Mesodermal cell (in vitro differentiated cells): ENCODE measurements at regions not wholly inside any gene's neighbourhood (a gene's known extent, or its start where the extent isn't known, plus 50 kb on each side); places are given as distances from the start of the nearest gene placed in this dataset.

Experiments
- H3K27ac ChIP-seq: 2 replicates; pipeline ENCODE4 v1.7.0; 2013; ENCODE audit warnings: mild to moderate bottlenecking, low read depth, low read length, moderate library complexity; ENCODE audit not compliant: severe bottlenecking
- H3K36me3 ChIP-seq: 2 replicates; pipeline ENCODE4 v1.7.1; 2013; ENCODE audit warnings: mild to moderate bottlenecking, low read length, moderate library complexity; ENCODE audit not compliant: control insufficient read depth, insufficient read depth
- H3K4me1 ChIP-seq: one replicate; pipeline ENCODE4 v1.7.1; 2013; ENCODE audit warnings: mild to moderate bottlenecking, low read length; ENCODE audit not compliant: insufficient read depth, control insufficient read depth, poor library complexity, severe bottlenecking
- H3K4me3 ChIP-seq: 2 replicates; pipeline ENCODE4 v1.7.0; 2013; ENCODE audit warnings: low read length, control low read depth, mild to moderate bottlenecking; ENCODE audit not compliant: insufficient read depth, poor library complexity, severe bottlenecking; ENCODE audit errors: extremely low read depth
- H3K9me3 ChIP-seq: 2 replicates; pipeline ENCODE4 v1.7.1; 2013; ENCODE audit warnings: mild to moderate bottlenecking, low read length, moderate library complexity; ENCODE audit not compliant: control insufficient read depth
- WGBS, 2 experiments: methylation state at CpG; one replicate each; pipeline ENCODE4 v1.1.5; 2013; ENCODE audit warnings: missing lambda C conversion rate in 2 of 2; ENCODE audit not compliant: insufficient coverage in 2 of 2; 5-methylcytosine and 5-hydroxymethylcytosine counted together

DNA sequence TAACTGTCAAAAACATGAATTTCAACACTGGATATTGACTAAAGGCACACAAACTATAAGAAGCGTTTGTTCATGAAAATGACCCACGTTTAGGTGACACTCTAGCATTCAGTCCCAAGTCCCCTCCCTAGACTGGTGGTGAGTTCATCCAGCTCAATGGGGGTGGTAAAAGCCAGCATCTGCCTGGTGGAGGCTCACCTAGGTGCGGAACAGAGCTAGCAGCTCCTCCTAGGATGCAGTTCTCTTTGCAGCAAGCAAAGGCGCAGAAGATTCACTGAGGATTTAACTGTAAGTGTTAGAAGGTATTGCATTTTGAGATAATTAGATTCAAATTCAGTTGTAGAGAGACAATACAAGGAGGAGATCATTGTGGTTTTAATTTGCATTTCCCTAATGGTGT, 87.6 kb downstream of the VSTM2A start:
- Histone ChIP-seq H3K9me3 (no peaks in the 10 kb centered on the region), H3K4me1 (no peaks in the 10 kb centered on the region), H3K36me3 (no peaks in the 10 kb centered on the region), H3K27ac (no peak overlapping the region), H3K4me3 (no peak overlapping the region)
- WGBS, 2 experiments = 63 to 90% methylated on average over 2 to 4 of the region's 4 CpGs

- no peaks in the 10 kb centered on the region for H3K9me3 ChIP-seq
- 97% methylated on average over 3 of the region's 3 CpGs for WGBS, 2 experiments
- no peaks in the 10 kb centered on the region for H3K4me1 ChIP-seq
- H3K36me3 ChIP-seq = no peaks in the 10 kb centered on the region
- no peak overlapping the region for H3K4me3 ChIP-seq
- no peak overlapping the region for H3K27ac ChIP-seq
Observed at GRCh38 chr7:54622696-54623309, 80.6 kb downstream of the VSTM2A start.
